ENCODE measurements at regions not wholly inside any gene's neighbourhood (a gene's known extent, or its start where the extent isn't known, plus 50 kb on each side); places are given as distances from the start of the nearest gene placed in this dataset.

DNA sequence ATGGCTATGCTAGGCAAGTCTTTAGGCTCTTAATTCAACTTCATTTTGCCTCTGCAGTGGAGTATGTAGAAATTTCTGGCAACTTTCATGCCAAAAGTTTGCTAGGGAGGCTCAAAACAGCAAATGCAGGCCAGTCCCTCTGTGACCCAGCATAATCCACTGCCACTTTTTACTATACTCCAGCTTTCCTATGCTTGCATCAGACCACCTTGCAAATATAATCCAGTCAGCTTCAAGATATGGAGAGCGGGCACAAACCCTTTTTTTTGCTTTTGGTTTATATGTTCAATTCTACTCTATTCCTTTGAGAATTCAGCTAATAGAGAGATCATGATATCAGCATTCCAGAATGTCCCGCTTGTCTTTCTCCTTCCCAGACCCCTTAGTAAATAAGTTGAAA, 192.0 kb upstream of the PABPC4L start:
- Histone ChIP-seq H3K9me3 (no peaks in the 10 kb centered on the region), H3K27ac (no peak overlapping the region), H3K27me3 (no peaks in the 10 kb centered on the region), H3K9ac (ENCODE audit: low read depth in 2 of 2, low read length in 2 of 2) (no peak overlapping the region), H3K4me3 (no peak overlapping the region), H3K36me3 (no peaks in the 10 kb centered on the region), H3K4me1 (no peaks in the 10 kb centered on the region)
- DNase-seq = no peak
- TF ChIP-seq, protein P1, sequence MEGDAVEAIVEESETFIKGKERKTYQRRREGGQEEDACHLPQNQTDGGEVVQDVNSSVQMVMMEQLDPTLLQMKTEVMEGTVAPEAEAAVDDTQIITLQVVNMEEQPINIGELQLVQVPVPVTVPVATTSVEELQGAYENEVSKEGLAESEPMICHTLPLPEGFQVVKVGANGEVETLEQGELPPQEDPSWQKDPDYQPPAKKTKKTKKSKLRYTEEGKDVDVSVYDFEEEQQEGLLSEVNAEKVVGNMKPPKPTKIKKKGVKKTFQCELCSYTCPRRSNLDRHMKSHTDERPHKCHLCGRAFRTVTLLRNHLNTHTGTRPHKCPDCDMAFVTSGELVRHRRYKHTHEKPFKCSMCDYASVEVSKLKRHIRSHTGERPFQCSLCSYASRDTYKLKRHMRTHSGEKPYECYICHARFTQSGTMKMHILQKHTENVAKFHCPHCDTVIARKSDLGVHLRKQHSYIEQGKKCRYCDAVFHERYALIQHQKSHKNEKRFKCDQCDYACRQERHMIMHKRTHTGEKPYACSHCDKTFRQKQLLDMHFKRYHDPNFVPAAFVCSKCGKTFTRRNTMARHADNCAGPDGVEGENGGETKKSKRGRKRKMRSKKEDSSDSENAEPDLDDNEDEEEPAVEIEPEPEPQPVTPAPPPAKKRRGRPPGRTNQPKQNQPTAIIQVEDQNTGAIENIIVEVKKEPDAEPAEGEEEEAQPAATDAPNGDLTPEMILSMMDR (IDR thresholded peaks at IDR 0.05) = no peak
- intact Hi-C loops (cut with DNase I) = no loop called here

DNA sequence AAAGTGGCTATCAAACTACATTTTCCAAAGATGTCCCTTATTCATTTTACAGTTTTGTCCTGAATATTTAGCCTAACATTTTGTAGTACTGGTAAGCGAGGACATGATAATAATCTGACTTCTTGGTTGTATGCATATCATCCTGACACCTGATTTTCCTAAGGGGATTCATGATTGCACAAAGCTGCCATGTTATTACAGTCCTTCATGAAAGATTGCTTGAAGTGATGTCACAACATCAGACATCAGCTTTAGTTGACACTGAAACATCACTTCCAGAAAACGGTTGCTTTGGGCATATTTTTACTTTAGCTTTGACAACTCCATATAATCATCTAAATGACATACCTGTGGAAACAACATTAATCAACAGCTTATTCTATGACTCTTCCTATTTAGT, 188.7 kb upstream of the PABPC4L start:
- Histone ChIP-seq H3K36me3 (no peaks in the 10 kb centered on the region), H3K9me3 (no peaks in the 10 kb centered on the region), H3K4me3 (no peak overlapping the region), H3K9ac (ENCODE audit: low read depth in 2 of 2, low read length in 2 of 2) (no peak overlapping the region), H3K27ac (no peak overlapping the region), H3K4me1 (no peaks in the 10 kb centered on the region), H3K27me3 (no peaks in the 10 kb centered on the region)
- no peak for DNase-seq
- intact Hi-C loops (cut with DNase I) = no loop called here
- TF ChIP-seq, protein P1 (IDR thresholded peaks at IDR 0.05) = no peak

DNA sequence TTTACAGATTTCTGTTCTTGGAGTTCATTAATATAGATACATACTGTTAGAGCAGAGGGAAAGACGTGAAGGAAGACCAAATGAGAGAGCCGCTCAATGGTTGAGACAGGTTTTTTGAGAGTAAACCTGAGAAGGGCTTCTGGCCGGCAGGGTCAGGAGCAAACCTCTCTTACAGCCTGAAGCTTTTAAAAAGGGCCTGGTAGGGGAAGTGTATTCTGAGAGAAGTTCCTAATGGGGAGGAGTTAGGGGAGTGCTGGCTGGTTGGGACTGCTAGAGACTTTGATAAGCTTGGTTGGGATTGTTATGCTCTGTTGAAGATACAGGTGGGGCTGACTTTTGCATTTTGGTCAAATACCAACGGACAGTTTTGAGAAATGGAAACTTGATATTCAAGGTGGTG, 186.8 kb upstream of the PABPC4L start:
- no peak for DNase-seq
- intact Hi-C loops (cut with DNase I) = no loop called here
- H3K27me3 ChIP-seq = no peaks in the 10 kb centered on the region
- no peak overlapping the region for H3K9ac ChIP-seq (ENCODE audit: low read depth in 2 of 2, low read length in 2 of 2)
- TF ChIP-seq, protein P1 (IDR thresholded peaks at IDR 0.05) = no peak
- H3K4me3 ChIP-seq = no peak overlapping the region
- H3K9me3 ChIP-seq = no peaks in the 10 kb centered on the region
- H3K4me1 ChIP-seq = no peaks in the 10 kb centered on the region
- no peaks in the 10 kb centered on the region for H3K36me3 ChIP-seq
- H3K27ac ChIP-seq = no peak overlapping the region

DNA sequence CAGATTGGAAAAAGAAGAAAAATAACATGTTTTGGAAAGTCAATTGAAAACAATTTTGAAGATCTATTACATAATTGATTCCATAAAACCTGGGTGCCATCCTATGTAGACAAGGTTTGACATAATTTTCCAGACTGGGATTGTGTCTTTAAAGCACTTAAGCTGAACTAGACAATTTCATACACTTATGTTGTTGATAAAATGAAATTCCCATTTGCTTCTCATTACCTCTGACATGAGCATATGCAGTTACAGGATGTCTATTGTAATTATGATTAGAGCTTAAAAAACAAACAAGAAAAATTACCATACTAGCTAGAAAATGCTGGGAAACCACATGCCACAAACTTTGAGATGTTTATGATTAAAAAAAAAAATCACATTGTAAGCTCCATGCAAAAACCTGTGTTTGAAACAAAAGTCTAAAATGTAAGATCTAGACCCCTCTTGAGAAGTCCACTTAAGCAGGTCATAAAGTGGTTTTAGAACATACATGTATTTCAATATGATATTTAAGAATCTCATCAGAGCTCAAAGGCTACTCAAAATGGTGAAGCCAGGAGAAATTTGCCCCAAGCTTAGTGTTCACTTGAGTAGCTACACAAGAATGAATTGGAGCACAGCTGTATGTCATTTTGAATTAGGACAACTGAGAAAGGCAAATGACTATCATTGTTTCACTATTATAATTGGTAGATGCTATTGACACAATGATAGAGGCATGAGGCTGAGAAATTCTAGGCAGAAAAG, 181.1 kb upstream of the PABPC4L start:
- intact Hi-C loops (cut with DNase I) = no loop called here
- Histone ChIP-seq H3K4me1 (no peaks in the 10 kb centered on the region), H3K27me3 (no peaks in the 10 kb centered on the region), H3K9me3 (no peaks in the 10 kb centered on the region), H3K27ac (no peak overlapping the region), H3K9ac (ENCODE audit: low read depth in 2 of 2, low read length in 2 of 2) (no peak overlapping the region), H3K36me3 (no peaks in the 10 kb centered on the region), H3K4me3 (no peak overlapping the region)
- TF ChIP-seq, protein P1 (IDR thresholded peaks at IDR 0.05) = no peak
- no peak for DNase-seq

DNA sequence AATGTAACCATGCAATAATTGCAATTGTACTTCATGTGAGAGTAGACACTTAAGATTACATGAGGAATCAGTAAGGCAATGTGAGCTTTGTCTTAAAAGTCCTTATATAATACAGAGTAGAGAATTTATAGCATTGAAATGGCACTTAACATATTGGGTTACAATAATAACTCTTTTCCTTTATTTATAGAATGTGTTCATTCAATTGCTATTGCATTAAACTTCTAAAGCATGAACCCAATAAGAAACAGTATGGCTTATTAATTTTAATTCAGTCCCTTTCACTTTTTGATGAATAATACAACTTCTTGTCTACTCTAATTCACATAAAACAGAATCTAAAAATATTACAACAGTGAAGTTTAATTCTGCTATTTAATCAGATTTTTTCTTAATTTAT, 174.2 kb upstream of the PABPC4L start:
- no peak overlapping the region for H3K4me3 ChIP-seq
- no peak for DNase-seq
- H3K9me3 ChIP-seq = no peaks in the 10 kb centered on the region
- H3K9ac ChIP-seq (ENCODE audit: low read depth in 2 of 2, low read length in 2 of 2) = no peak overlapping the region
- no peaks in the 10 kb centered on the region for H3K4me1 ChIP-seq
- intact Hi-C loops (cut with DNase I) = no loop called here
- no peaks in the 10 kb centered on the region for H3K36me3 ChIP-seq
- H3K27me3 ChIP-seq = no peaks in the 10 kb centered on the region
- no peak overlapping the region for H3K27ac ChIP-seq
- TF ChIP-seq, protein P1 (IDR thresholded peaks at IDR 0.05) = no peak
